ENCODE measurements at regions not wholly inside any gene's neighbourhood (a gene's known extent, or its start where the extent isn't known, plus 50 kb on each side); places are given as distances from the start of the nearest gene placed in this dataset.
A peak's percentile ranks its signal among the peaks of the same experiment; 100 is the strongest.
"Not testable (repeated sequence)": the region's sequence is repeated elsewhere in the genome, so short reads cannot be mapped to it uniquely, and the experiment has no call there.

GRCh38 chr5:168142402-168142801 lies 149.0 kb upstream of the WWC1 start:
- Histone ChIP-seq H3K4me3 (ENCODE audit: low read length in 2 of 2) (no peak overlapping the region), H3K27me3 (ENCODE audit: control insufficient read depth in 1 of 2, insufficient read depth in 2 of 2, low read length in 2 of 2) (no peaks in the 10 kb centered on the region), H3K36me3 (ENCODE audit: control insufficient read depth in 2 of 2, insufficient read depth in 2 of 2, low read length in 2 of 2) (no peaks in the 10 kb centered on the region), H3K27ac (ENCODE audit: low read length) (no peak overlapping the region), H3K4me1 (ENCODE audit: control insufficient read depth, insufficient read depth, low read length) (peaks cover 3% of the 10 kb centered on the region), H3K9me3 (ENCODE audit: control insufficient read depth in 2 of 2, low read length in 2 of 2) (no peaks in the 10 kb centered on the region), H3K9ac (ENCODE audit: low read length in 2 of 2) (no peak overlapping the region)

- not testable (repeated sequence) for H3K27me3 ChIP-seq (ENCODE audit: control insufficient read depth in 1 of 2, insufficient read depth in 2 of 2, low read length in 2 of 2); H3K4me3 ChIP-seq (ENCODE audit: low read length in 2 of 2); H3K27ac ChIP-seq (ENCODE audit: low read length); H3K9me3 ChIP-seq (ENCODE audit: control insufficient read depth in 2 of 2, low read length in 2 of 2); H3K9ac ChIP-seq (ENCODE audit: low read length in 2 of 2); H3K4me1 ChIP-seq (ENCODE audit: control insufficient read depth, insufficient read depth, low read length); H3K36me3 ChIP-seq (ENCODE audit: control insufficient read depth in 2 of 2, insufficient read depth in 2 of 2, low read length in 2 of 2)
Observed at GRCh38 chr5:168143521-168143920, 147.9 kb upstream of the WWC1 start.

DNA sequence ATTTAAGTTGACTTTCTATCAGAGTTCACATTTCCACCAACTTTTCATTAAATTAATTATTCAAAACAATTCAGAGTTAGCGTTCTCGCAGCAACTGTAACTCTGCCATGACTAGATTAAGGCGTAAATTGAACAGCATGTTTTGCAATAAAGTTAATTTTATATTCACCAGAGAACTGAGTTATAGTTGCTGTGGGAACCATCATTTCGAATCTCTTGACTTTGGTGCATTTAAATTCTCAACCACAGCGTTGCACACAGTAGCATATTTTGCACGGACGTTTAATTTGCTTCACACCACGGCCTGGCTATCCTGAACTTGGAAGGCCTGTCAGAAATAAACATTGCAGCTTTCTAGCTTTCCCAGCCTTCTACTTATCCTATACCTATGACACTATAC lies 144.3 kb upstream of the WWC1 start:
- peaks cover 3% of the 10 kb centered on the region for H3K4me1 ChIP-seq (ENCODE audit: control insufficient read depth, insufficient read depth, low read length)
- H3K4me3 ChIP-seq (ENCODE audit: low read length in 2 of 2), result no peak overlapping the region
- no peaks in the 10 kb centered on the region for H3K36me3 ChIP-seq (ENCODE audit: control insufficient read depth in 2 of 2, insufficient read depth in 2 of 2, low read length in 2 of 2)
- no peaks in the 10 kb centered on the region for H3K9me3 ChIP-seq (ENCODE audit: control insufficient read depth in 2 of 2, low read length in 2 of 2)
- H3K27me3 ChIP-seq (ENCODE audit: control insufficient read depth in 1 of 2, insufficient read depth in 2 of 2, low read length in 2 of 2), result no peaks in the 10 kb centered on the region
- H3K27ac ChIP-seq (ENCODE audit: low read length), result peak overlapping the region; percentile 11
- H3K9ac ChIP-seq (ENCODE audit: low read length in 2 of 2), result no peak overlapping the region

- Histone ChIP-seq H3K9me3 (ENCODE audit: control insufficient read depth in 2 of 2, low read length in 2 of 2) (no peaks in the 10 kb centered on the region), H3K27ac (ENCODE audit: low read length) (peak overlapping the region; percentile 11), H3K27me3 (ENCODE audit: control insufficient read depth in 1 of 2, insufficient read depth in 2 of 2, low read length in 2 of 2) (no peaks in the 10 kb centered on the region), H3K4me1 (ENCODE audit: control insufficient read depth, insufficient read depth, low read length) (peaks cover 3% of the 10 kb centered on the region), H3K36me3 (ENCODE audit: control insufficient read depth in 2 of 2, insufficient read depth in 2 of 2, low read length in 2 of 2) (no peaks in the 10 kb centered on the region), H3K9ac (ENCODE audit: low read length in 2 of 2) (no peak overlapping the region), H3K4me3 (ENCODE audit: low read length in 2 of 2) (peak overlapping the region in 1 of 2 donors; percentile 15)
Observed at GRCh38 chr5:168147568-168148360, 143.7 kb upstream of the WWC1 start.

GRCh38 chr5:168151041-168151440 lies 140.4 kb upstream of the WWC1 start:
- Histone ChIP-seq H3K27ac (ENCODE audit: low read length) (no peak overlapping the region), H3K36me3 (ENCODE audit: control insufficient read depth in 2 of 2, insufficient read depth in 2 of 2, low read length in 2 of 2) (no peaks in the 10 kb centered on the region), H3K9me3 (ENCODE audit: control insufficient read depth in 2 of 2, low read length in 2 of 2) (no peaks in the 10 kb centered on the region), H3K4me3 (ENCODE audit: low read length in 2 of 2) (no peak overlapping the region), H3K4me1 (ENCODE audit: control insufficient read depth, insufficient read depth, low read length) (peaks cover 3% of the 10 kb centered on the region), H3K27me3 (ENCODE audit: control insufficient read depth in 1 of 2, insufficient read depth in 2 of 2, low read length in 2 of 2) (peaks cover 0 to 2% of the 10 kb centered on the region in 2 donors), H3K9ac (ENCODE audit: low read length in 2 of 2) (no peak overlapping the region)

- H3K9ac ChIP-seq (ENCODE audit: low read length in 2 of 2), result no peak overlapping the region
- no peaks in the 10 kb centered on the region for H3K9me3 ChIP-seq (ENCODE audit: control insufficient read depth in 2 of 2, low read length in 2 of 2)
- H3K36me3 ChIP-seq (ENCODE audit: control insufficient read depth in 2 of 2, insufficient read depth in 2 of 2, low read length in 2 of 2), result no peaks in the 10 kb centered on the region
- no peak overlapping the region for H3K27ac ChIP-seq (ENCODE audit: low read length)
- H3K4me1 ChIP-seq (ENCODE audit: control insufficient read depth, insufficient read depth, low read length), result no peaks in the 10 kb centered on the region
- H3K27me3 ChIP-seq (ENCODE audit: control insufficient read depth in 1 of 2, insufficient read depth in 2 of 2, low read length in 2 of 2), result peaks cover 0 to 2% of the 10 kb centered on the region in 2 donors
- no peak overlapping the region for H3K4me3 ChIP-seq (ENCODE audit: low read length in 2 of 2)
Observed at GRCh38 chr5:168152660-168153059, 138.8 kb upstream of the WWC1 start.

DNA sequence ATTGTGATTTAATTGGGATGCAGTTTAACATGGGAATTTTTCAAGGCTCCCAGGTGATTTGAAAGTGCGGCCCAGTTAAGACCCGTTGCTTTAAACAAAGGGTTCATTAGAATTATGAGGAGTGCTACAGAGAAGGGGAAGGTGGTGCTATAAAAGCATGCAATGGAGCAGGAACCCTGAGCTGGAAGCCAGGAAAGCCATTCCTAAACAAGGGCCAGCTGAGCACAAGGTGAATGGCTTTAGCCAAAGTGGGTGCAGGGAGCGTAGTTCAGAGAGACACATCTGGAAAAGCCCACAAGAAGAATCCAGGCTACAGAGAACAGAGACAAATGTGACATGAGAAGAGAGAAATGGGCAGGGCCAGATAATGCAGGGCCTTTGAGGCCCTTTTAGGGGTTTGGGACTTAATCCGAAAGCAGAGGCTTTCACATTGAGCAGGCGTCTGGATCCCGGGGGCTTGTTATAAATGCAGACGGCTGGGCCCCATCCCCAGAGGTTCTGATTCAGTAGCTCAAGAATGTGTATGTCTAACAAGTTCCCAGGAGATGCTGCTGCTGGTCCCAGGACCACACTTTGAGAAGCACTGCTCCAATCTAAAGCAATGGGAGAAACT lies 138.1 kb upstream of the WWC1 start:
- Histone ChIP-seq H3K27me3 (ENCODE audit: control insufficient read depth in 1 of 2, insufficient read depth in 2 of 2, low read length in 2 of 2) (peaks cover 0 to 2% of the 10 kb centered on the region in 2 donors), H3K4me1 (ENCODE audit: control insufficient read depth, insufficient read depth, low read length) (no peaks in the 10 kb centered on the region), H3K27ac (ENCODE audit: low read length) (no peak overlapping the region), H3K4me3 (ENCODE audit: low read length in 2 of 2) (no peak overlapping the region), H3K9ac (ENCODE audit: low read length in 2 of 2) (no peak overlapping the region), H3K9me3 (ENCODE audit: control insufficient read depth in 2 of 2, low read length in 2 of 2) (no peaks in the 10 kb centered on the region), H3K36me3 (ENCODE audit: control insufficient read depth in 2 of 2, insufficient read depth in 2 of 2, low read length in 2 of 2) (no peaks in the 10 kb centered on the region)

DNA sequence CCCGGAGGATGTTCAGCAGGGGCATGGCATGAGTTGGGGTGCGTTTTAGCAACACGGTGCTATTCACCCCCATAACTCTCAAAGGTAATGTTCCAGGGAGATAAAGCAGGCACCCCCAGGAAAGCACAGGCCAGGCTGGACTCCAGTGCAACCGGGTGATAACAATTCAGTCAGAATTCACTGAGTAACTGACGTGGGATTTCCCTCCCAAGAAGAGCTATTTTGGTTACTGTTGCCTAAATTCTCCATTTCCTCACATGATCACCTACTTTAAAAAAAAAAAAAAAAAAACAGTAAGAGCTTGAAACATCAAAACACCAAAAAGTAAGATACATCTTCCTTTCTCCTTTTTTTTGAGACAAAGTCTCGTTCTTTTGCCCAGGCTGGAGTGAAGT lies 137.6 kb upstream of the WWC1 start:
- Histone ChIP-seq H3K4me1 (ENCODE audit: control insufficient read depth, insufficient read depth, low read length) (no peaks in the 10 kb centered on the region), H3K9me3 (ENCODE audit: control insufficient read depth in 2 of 2, low read length in 2 of 2) (no peaks in the 10 kb centered on the region), H3K27me3 (ENCODE audit: control insufficient read depth in 1 of 2, insufficient read depth in 2 of 2, low read length in 2 of 2) (peaks cover 0 to 2% of the 10 kb centered on the region in 2 donors), H3K9ac (ENCODE audit: low read length in 2 of 2) (no peak overlapping the region), H3K27ac (ENCODE audit: low read length) (no peak overlapping the region), H3K4me3 (ENCODE audit: low read length in 2 of 2) (no peak overlapping the region), H3K36me3 (ENCODE audit: control insufficient read depth in 2 of 2, insufficient read depth in 2 of 2, low read length in 2 of 2) (no peaks in the 10 kb centered on the region)

DNA sequence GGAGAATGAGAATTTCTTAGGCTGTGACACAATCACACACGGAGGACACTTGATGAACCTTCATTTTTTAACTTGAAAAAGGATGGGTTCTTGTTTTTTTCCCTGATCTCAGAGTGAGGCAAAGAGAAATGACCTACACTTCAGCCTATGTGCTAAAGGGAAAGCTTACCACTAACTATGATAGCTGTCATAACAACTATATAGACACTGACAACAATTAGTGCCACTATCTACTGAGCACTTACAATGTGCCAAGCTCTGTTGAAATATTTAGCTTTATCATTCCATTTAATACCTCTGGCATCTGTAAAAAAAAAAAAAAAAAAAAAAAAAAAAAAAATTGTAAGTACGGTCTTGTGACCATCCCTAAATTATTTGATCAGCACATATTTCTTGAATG lies 135.9 kb upstream of the WWC1 start:
- Histone ChIP-seq H3K27me3 (ENCODE audit: control insufficient read depth in 1 of 2, insufficient read depth in 2 of 2, low read length in 2 of 2) (peaks cover 0 to 2% of the 10 kb centered on the region in 2 donors), H3K4me1 (ENCODE audit: control insufficient read depth, insufficient read depth, low read length) (no peaks in the 10 kb centered on the region), H3K36me3 (ENCODE audit: control insufficient read depth in 2 of 2, insufficient read depth in 2 of 2, low read length in 2 of 2) (no peaks in the 10 kb centered on the region), H3K27ac (ENCODE audit: low read length) (no peak overlapping the region), H3K9ac (ENCODE audit: low read length in 2 of 2) (no peak overlapping the region), H3K9me3 (ENCODE audit: control insufficient read depth in 2 of 2, low read length in 2 of 2) (no peaks in the 10 kb centered on the region), H3K4me3 (ENCODE audit: low read length in 2 of 2) (no peak overlapping the region)

- no peak overlapping the region for H3K9ac ChIP-seq (ENCODE audit: low read length in 2 of 2)
- H3K27me3 ChIP-seq (ENCODE audit: control insufficient read depth in 1 of 2, insufficient read depth in 2 of 2, low read length in 2 of 2), result peaks cover 0 to 2% of the 10 kb centered on the region in 2 donors
- H3K9me3 ChIP-seq (ENCODE audit: control insufficient read depth in 2 of 2, low read length in 2 of 2), result no peaks in the 10 kb centered on the region
- no peaks in the 10 kb centered on the region for H3K36me3 ChIP-seq (ENCODE audit: control insufficient read depth in 2 of 2, insufficient read depth in 2 of 2, low read length in 2 of 2)
- H3K4me3 ChIP-seq (ENCODE audit: low read length in 2 of 2), result no peak overlapping the region
- no peak overlapping the region for H3K27ac ChIP-seq (ENCODE audit: low read length)
- H3K4me1 ChIP-seq (ENCODE audit: control insufficient read depth, insufficient read depth, low read length), result no peaks in the 10 kb centered on the region
Observed at GRCh38 chr5:168156170-168156569, 135.3 kb upstream of the WWC1 start.

- no peaks in the 10 kb centered on the region for H3K36me3 ChIP-seq (ENCODE audit: control insufficient read depth in 2 of 2, insufficient read depth in 2 of 2, low read length in 2 of 2)
- H3K4me1 ChIP-seq (ENCODE audit: control insufficient read depth, insufficient read depth, low read length), result no peaks in the 10 kb centered on the region
- no peak overlapping the region for H3K9ac ChIP-seq (ENCODE audit: low read length in 2 of 2)
- H3K27me3 ChIP-seq (ENCODE audit: control insufficient read depth in 1 of 2, insufficient read depth in 2 of 2, low read length in 2 of 2), result peaks cover 0 to 2% of the 10 kb centered on the region in 2 donors
- H3K4me3 ChIP-seq (ENCODE audit: low read length in 2 of 2), result no peak overlapping the region
- no peaks in the 10 kb centered on the region for H3K9me3 ChIP-seq (ENCODE audit: control insufficient read depth in 2 of 2, low read length in 2 of 2)
- no peak overlapping the region for H3K27ac ChIP-seq (ENCODE audit: low read length)
Observed at GRCh38 chr5:168157141-168157540, 134.3 kb upstream of the WWC1 start.

Measured in stomach smooth muscle (tissue), 2 donors.